Amygdala (tissue), 56 donors: ENCODE measurements at regions not wholly inside any gene's neighbourhood (a gene's known extent, or its start where the extent isn't known, plus 50 kb on each side); places are given as distances from the start of the nearest gene placed in this dataset.
A peak's percentile ranks its signal among the peaks of the same experiment; 100 is the strongest.
"Not testable (repeated sequence)": the region's sequence is repeated elsewhere in the genome, so short reads cannot be mapped to it uniquely, and the experiment has no call there.

Experiments used
- DNase-seq, 56 donors: peaks; one replicate each; lab custom pipeline; 2025; lab: John Stamatoyannopoulos, UW

- no peak for DNase-seq
These were observed 1435.7 kb upstream of the ADGRB3 start for GRCh38 chr6:67199425-67199824.

- DNase-seq = no peak
These were observed 1444.3 kb upstream of the ADGRB3 start for GRCh38 chr6:67190733-67191132.

- no peak for DNase-seq
These were observed 1450.7 kb upstream of the ADGRB3 start for GRCh38 chr6:67184405-67184804.

GRCh38 chr6:67175101-67175500 lies 1460.0 kb upstream of the ADGRB3 start:
- DNase-seq = no peak

GRCh38 chr6:67165606-67166005 lies 1458.6 kb upstream of the EYS start:
- no peak for DNase-seq

GRCh38 chr6:67160820-67161219 lies 1453.8 kb upstream of the EYS start:
- DNase-seq = no peak

- DNase-seq = no peak
These were observed 1434.0 kb upstream of the EYS start for GRCh38 chr6:67141005-67141404.

- DNase-seq = no peak
These were observed 1426.9 kb upstream of the EYS start for GRCh38 chr6:67133973-67134372.

GRCh38 chr6:67131827-67132226 lies 1424.8 kb upstream of the EYS start:
- DNase-seq = peak in 42 of 56 donors; percentile 3 to 76 (median 30)

GRCh38 chr6:67129780-67130179 lies 1422.8 kb upstream of the EYS start:
- no peak for DNase-seq

- no peak for DNase-seq
These were observed 1420.0 kb upstream of the EYS start for GRCh38 chr6:67127041-67127440.

- no peak for DNase-seq
These were observed 1414.1 kb upstream of the EYS start for GRCh38 chr6:67121115-67121514.

GRCh38 chr6:67112120-67112519 lies 1405.1 kb upstream of the EYS start:
- no peak for DNase-seq

GRCh38 chr6:67102743-67103142 lies 1395.7 kb upstream of the EYS start:
- DNase-seq = no peak

- not testable (repeated sequence) for DNase-seq
These were observed 1388.7 kb upstream of the EYS start for GRCh38 chr6:67095618-67096226.

GRCh38 chr6:67094431-67094946 lies 1387.5 kb upstream of the EYS start:
- DNase-seq = no peak

- DNase-seq = no peak
These were observed 1366.9 kb upstream of the EYS start for GRCh38 chr6:67073938-67074337.

- no peak for DNase-seq
These were observed 1361.8 kb upstream of the EYS start for GRCh38 chr6:67068781-67069180.

GRCh38 chr6:67064323-67064722 lies 1357.3 kb upstream of the EYS start:
- no peak for DNase-seq

- no peak for DNase-seq
These were observed 1341.0 kb upstream of the EYS start for GRCh38 chr6:67047996-67048395.

GRCh38 chr6:67045076-67045475 lies 1338.0 kb upstream of the EYS start:
- DNase-seq = no peak

GRCh38 chr6:67031451-67031850 lies 1324.4 kb upstream of the EYS start:
- DNase-seq = no peak

GRCh38 chr6:67030861-67031260 lies 1323.8 kb upstream of the EYS start:
- no peak for DNase-seq
